Activated CD4-positive, alpha-beta T cell treated with anti-CD3 and anti-CD28 coated beads, Interleukin-2, amount 50 U/mL, for 16 hours (primary cell): ENCODE measurements at regions not wholly inside any gene's neighbourhood (a gene's known extent, or its start where the extent isn't known, plus 50 kb on each side); places are given as distances from the start of the nearest gene placed in this dataset.

Source experiments
- DNase-seq: peaks from one replicate; pipeline ENCODE4 v3.0.0-alpha.2; 2020

- DNase-seq = no peak
These were observed 81.1 kb downstream of the BOLA3 start for GRCh38 chr2:74066491-74067203.

- no peak for DNase-seq
These were observed 80.4 kb downstream of the BOLA3 start for GRCh38 chr2:74067221-74067747.

- DNase-seq = no peak
These were observed 76.7 kb downstream of the BOLA3 start for GRCh38 chr2:74070991-74071390.

- DNase-seq = no peak
These were observed 76.3 kb downstream of the BOLA3 start for GRCh38 chr2:74071426-74071825.

GRCh38 chr2:74072565-74072964, 75.1 kb downstream of the BOLA3 start:
- no peak for DNase-seq

- DNase-seq = no peak
These were observed 73.2 kb downstream of the BOLA3 start for GRCh38 chr2:74074487-74074886.

GRCh38 chr2:74076074-74076470, 71.6 kb downstream of the BOLA3 start:
- DNase-seq = no peak

- DNase-seq = no peak
These were observed 70.1 kb downstream of the BOLA3 start for GRCh38 chr2:74077636-74078035.

GRCh38 chr2:74078466-74078865, 69.2 kb downstream of the BOLA3 start:
- no peak for DNase-seq

- DNase-seq = no peak
These were observed 68.0 kb downstream of the BOLA3 start for GRCh38 chr2:74079522-74080341.

- no peak for DNase-seq
These were observed 67.4 kb downstream of the BOLA3 start for GRCh38 chr2:74080346-74080745.

GRCh38 chr2:74081030-74081762, 66.5 kb downstream of the BOLA3 start:
- no peak for DNase-seq

- no peak for DNase-seq
These were observed 66.0 kb downstream of the BOLA3 start for GRCh38 chr2:74081763-74082110.

- DNase-seq = no peak
These were observed 64.0 kb downstream of the BOLA3 start for GRCh38 chr2:74083750-74084149.
